GM13977 (cell line): ENCODE measurements at regions not wholly inside any gene's neighbourhood (a gene's known extent, or its start where the extent isn't known, plus 50 kb on each side); places are given as distances from the start of the nearest gene placed in this dataset.

Experiments
- DNase-seq: peaks from one replicate; pipeline ENCODE4 v3.0.0; 2012; ENCODE audit warnings: low spot score
- in situ Hi-C: fragments of 300-500 bp; cut with MboI; formaldehyde crosslinking; loops from one replicate; pipeline ENCODE4 v1.12.0; 2022; ENCODE audit warnings: low sequenced_read_pairs, low pct_unique_long_range_greater_than_20kb, mixed read lengths, inconsistent platforms; ENCODE audit not compliant: unreplicated experiment
- TF ChIP-seq, protein P1 (sequence below): IDR thresholded peaks from 2 replicates; pipeline ENCODE4 v1.5.1; 2012; ENCODE audit warnings: mild to moderate bottlenecking, control low read depth; ENCODE audit not compliant: insufficient read depth; ENCODE audit errors: extremely low read depth, missing control alignments

DNA sequence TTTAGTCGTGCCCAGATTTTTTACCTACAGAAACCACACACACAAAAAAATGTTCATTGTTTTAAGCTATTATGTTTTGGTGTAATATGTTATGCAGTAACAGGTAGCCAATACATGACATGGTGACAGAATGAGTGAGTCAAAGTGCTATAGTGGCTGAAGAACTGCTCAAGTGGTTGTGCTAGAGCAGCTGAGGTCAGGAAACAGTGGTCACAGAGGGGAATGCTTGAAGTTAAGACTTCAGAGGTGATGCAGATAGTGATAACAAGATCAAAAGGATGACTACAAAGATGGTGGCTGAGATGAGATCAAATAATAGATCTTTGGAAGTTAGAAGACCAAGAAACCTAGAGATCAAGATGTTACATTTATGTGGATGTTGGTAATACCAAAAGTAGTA, 174.3 kb downstream of the KCNE4 start:
- in situ Hi-C loops = no loop called here
- no peak for DNase-seq
- TF ChIP-seq, protein P1, sequence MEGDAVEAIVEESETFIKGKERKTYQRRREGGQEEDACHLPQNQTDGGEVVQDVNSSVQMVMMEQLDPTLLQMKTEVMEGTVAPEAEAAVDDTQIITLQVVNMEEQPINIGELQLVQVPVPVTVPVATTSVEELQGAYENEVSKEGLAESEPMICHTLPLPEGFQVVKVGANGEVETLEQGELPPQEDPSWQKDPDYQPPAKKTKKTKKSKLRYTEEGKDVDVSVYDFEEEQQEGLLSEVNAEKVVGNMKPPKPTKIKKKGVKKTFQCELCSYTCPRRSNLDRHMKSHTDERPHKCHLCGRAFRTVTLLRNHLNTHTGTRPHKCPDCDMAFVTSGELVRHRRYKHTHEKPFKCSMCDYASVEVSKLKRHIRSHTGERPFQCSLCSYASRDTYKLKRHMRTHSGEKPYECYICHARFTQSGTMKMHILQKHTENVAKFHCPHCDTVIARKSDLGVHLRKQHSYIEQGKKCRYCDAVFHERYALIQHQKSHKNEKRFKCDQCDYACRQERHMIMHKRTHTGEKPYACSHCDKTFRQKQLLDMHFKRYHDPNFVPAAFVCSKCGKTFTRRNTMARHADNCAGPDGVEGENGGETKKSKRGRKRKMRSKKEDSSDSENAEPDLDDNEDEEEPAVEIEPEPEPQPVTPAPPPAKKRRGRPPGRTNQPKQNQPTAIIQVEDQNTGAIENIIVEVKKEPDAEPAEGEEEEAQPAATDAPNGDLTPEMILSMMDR = no peak

DNA sequence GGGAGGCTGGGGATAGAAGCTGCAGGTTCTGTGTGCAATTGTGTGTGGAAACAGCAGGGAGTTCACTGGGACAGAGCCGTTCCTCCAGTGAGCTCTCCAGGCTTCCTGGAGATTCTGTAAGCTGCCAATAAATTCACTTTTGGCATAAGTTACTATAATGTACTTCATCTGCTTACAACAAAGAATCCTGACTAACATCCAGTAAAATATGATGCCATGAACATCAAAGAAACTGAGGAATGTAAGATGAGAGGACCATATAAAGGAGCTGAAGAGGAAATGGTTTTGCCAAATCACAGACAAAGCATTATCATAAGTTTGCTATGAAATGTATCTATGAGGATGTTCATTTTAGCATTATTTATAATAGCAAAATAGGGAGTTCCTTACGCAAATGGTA, 175.3 kb downstream of the KCNE4 start:
- no peak for DNase-seq
- in situ Hi-C loops = no loop called here
- TF ChIP-seq, protein P1 = no peak

DNA sequence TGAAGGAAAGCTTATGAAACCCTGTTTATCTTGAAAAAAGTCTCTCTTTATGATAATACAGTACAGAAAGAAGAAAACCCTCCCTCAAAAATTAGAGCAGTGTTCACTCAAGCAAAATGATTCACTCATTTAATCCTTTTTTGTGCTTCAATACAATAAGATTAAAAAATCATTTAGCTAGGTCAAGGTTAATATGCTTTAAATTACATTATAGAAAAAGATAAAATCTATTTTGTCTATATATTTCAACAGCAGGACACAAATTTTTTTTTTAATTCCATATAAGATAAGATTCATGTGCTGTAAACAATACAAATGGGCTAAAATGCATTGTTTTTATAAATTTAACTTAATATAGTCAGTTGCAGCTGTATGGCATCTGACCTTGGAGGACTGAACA, 176.9 kb downstream of the KCNE4 start:
- in situ Hi-C loops = no loop called here
- no peak for DNase-seq
- TF ChIP-seq, protein P1 = no peak

DNA sequence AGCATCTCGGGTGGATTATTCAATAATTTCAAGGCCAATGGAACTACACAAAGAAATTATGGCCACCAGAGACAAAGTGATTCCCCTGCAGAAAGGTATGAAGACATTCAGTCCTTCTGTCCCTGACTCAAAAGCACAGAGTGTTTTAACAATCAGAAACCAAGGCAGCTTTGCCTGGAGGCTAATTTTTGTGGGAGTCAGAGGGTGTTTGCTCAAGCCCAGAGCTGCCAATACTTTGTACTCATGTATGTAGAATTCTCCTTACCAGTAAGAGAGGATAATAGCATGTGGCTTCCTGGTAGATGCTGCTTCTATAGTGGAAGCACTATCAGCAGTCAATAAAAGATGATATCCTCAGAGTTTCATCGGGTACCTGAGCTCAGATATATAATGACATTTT, 178.4 kb downstream of the KCNE4 start:
- TF ChIP-seq, protein P1 = no peak
- no peak for DNase-seq

DNA sequence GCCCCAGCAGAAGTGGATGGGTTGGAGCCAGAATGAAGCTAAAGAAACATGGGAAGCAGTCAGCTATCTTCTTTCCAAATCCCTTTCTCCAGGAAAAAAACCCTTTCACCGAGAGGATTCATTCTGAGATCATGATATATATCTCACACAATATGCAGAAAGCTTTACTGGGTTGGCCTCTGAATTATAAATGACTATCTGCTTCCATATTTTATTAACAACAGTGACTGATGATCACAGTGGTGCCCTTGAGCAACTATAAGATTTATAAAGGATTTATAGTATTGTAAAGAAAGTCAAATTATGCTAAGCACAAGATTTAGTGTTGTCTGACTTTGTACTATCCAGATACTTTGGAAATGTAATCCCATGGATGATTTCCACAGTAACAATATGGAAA, 180.3 kb downstream of the KCNE4 start:
- TF ChIP-seq, protein P1 = no peak
- in situ Hi-C loops = no loop called here
- DNase-seq = no peak

More for the DNA sequence above, 178.4 kb downstream of the KCNE4 start:
- in situ Hi-C loops = no loop called here

DNA sequence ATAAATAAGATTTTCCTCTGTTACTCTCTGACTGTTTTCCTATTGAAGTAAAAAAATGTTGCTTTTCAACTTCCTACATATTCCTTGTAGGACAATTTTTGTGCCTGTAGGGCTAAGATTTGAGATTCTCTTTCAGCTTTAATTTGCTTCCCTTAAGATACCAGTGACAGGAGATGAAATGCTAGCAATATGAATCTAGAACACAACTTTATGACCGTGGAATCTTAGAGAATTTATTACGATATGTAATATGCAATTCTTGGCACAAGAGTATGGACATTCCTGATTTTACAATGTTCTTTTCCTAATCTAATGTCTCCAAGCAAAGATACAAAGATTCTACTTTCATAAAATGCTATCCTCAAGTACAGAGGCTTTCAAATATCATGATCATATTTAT, 180.9 kb downstream of the KCNE4 start:
- no peak for DNase-seq
- TF ChIP-seq, protein P1 = no peak
- in situ Hi-C loops = no loop called here

DNA sequence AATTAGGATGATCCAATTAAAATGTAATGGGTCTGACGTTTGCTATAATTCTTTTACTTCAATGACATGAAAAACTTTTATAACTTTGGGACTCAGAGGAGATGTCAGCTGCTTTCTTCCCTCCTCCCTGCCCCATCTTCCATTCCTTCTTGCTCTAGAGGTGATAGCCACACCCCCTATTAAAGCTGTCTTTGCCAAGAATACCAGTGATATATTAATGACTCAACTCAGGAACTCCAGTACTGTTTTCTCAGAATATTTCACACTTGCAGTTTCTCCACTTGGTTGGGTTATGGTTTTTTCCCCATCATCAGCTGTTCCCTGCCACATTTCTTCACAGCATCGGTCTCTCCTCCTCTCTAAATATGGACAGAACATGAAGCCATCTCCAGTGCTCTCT, 184.0 kb downstream of the KCNE4 start:
- TF ChIP-seq, protein P1 = no peak
- no peak for DNase-seq
- in situ Hi-C loops = no loop called here
